ENCODE measurements at regions not wholly inside any gene's neighbourhood (a gene's known extent, or its start where the extent isn't known, plus 50 kb on each side); places are given as distances from the start of the nearest gene placed in this dataset.

DNA sequence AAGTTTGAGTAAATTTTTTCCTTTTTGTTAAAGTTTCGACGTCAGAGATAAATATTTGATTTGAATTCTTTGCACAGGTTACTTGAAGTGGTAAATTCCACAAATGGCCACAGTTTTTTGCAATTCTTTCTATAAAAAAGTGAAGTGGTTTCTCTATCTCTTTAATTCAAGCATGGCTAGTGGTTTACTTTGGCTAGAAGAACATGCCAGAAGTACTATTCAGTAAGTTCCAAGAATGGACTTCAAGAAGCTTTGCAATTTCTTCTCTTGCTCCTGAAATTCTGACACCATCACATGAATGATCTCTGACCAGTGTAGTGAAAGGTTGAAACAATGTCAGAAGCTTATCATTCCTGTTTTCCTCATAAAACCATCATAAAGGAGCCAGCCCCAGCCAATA, 55.7 kb upstream of the RNPC3 start:
- TF ChIP-seq, protein P1, sequence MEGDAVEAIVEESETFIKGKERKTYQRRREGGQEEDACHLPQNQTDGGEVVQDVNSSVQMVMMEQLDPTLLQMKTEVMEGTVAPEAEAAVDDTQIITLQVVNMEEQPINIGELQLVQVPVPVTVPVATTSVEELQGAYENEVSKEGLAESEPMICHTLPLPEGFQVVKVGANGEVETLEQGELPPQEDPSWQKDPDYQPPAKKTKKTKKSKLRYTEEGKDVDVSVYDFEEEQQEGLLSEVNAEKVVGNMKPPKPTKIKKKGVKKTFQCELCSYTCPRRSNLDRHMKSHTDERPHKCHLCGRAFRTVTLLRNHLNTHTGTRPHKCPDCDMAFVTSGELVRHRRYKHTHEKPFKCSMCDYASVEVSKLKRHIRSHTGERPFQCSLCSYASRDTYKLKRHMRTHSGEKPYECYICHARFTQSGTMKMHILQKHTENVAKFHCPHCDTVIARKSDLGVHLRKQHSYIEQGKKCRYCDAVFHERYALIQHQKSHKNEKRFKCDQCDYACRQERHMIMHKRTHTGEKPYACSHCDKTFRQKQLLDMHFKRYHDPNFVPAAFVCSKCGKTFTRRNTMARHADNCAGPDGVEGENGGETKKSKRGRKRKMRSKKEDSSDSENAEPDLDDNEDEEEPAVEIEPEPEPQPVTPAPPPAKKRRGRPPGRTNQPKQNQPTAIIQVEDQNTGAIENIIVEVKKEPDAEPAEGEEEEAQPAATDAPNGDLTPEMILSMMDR (IDR thresholded peaks at IDR 0.05): no peak
- no peak for TF ChIP-seq POLR2A (IDR thresholded peaks at IDR 0.05)
- no peak for TF ChIP-seq EP300 (IDR thresholded peaks at IDR 0.05)

Measured in tibial nerve (tissue), 4 donors.